Large intestine (tissue), 3 donors: ENCODE measurements at regions not wholly inside any gene's neighbourhood (a gene's known extent, or its start where the extent isn't known, plus 50 kb on each side); places are given as distances from the start of the nearest gene placed in this dataset.
"Not testable (repeated sequence)": the region's sequence is repeated elsewhere in the genome, so short reads cannot be mapped to it uniquely, and the experiment has no call there.

Experiments used
- DNase-seq, 2 donors: peaks; one replicate each; pipeline versions ENCODE4 v3.0.0 to v3.0.0-alpha.2; 2013
- H3K27ac ChIP-seq: one replicate; pipeline ENCODE4 v1.5.1; 2013; ENCODE audit warnings: low read length
- H3K27me3 ChIP-seq: 2 replicates; pipeline ENCODE4 v1.6.1; 2013; ENCODE audit warnings: low read length; ENCODE audit not compliant: control insufficient read depth, insufficient read depth
- H3K36me3 ChIP-seq: 2 replicates; pipeline ENCODE4 v1.6.1; 2013; ENCODE audit warnings: low read length; ENCODE audit not compliant: control insufficient read depth, insufficient read depth
- H3K4me1 ChIP-seq: one replicate; pipeline ENCODE4 v1.6.1; 2013; ENCODE audit warnings: low read length; ENCODE audit not compliant: control insufficient read depth, insufficient read depth
- H3K4me3 ChIP-seq: one replicate; pipeline ENCODE4 v1.5.1; 2013; ENCODE audit warnings: low read length
- H3K9me3 ChIP-seq: one replicate; pipeline ENCODE4 v1.6.1; 2013; ENCODE audit warnings: mild to moderate bottlenecking, low read depth, low read length, moderate library complexity; ENCODE audit not compliant: control insufficient read depth
- WGBS: methylation state at CpG from one replicate; pipeline ENCODE4 v1.1.5; 2013; ENCODE audit warnings: low lambda C conversion rate; ENCODE audit not compliant: insufficient coverage; 5-methylcytosine and 5-hydroxymethylcytosine counted together

DNA sequence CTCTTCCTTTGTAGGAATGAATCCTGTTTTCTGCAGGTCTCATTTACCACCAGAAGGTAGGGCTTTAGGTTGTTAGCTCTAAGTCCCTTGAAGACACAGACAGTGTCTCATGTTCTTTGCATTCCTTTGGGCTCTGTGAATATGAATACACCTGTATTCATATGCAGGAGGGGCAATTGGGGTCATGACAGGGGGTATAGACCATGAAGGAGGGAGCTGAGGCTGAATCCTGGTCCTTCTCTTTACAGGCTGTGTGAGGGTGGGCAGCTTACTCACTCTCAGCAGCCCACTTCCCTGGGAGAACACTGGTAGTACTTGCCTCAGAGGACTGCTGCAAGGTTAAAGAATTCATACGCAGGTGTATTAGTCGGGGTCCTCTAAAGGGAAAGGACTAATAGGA lies 267.2 kb upstream of the MGMT start:
- Histone ChIP-seq H3K27ac (no peak overlapping the region), H3K9me3 (no peaks in the 10 kb centered on the region), H3K27me3 (no peaks in the 10 kb centered on the region), H3K36me3 (no peaks in the 10 kb centered on the region), H3K4me3 (no peak overlapping the region), H3K4me1 (no peaks in the 10 kb centered on the region)
- DNase-seq: no peak
- WGBS: no CpG with 5 or more reads among the region's 2 CpGs

DNA sequence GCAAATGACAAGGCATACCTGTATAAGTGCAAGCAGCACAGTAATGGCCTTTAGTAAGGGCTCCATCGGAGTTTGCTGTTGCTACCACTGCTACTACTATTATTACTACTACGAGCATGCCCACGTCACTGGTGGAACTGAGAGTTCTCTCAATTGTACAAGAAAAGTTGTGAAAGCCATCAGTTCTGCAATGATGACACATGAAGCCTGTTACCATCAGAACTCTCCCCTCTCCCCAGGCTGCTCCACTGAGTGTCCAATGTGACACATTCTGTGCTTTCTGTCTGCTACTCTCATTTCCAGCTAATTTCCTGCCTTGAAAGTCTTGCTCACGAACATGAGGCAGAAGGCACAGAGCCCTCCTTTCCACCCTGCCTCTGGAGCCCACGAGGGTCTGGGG lies 263.2 kb upstream of the MGMT start:
- no peaks in the 10 kb centered on the region for H3K9me3 ChIP-seq
- H3K4me1 ChIP-seq: no peaks in the 10 kb centered on the region
- no peak for DNase-seq
- H3K36me3 ChIP-seq: no peaks in the 10 kb centered on the region
- no peak overlapping the region for H3K4me3 ChIP-seq
- no peaks in the 10 kb centered on the region for H3K27me3 ChIP-seq
- 80% methylated on average over 1 of the region's 5 CpGs for WGBS
- H3K27ac ChIP-seq: no peak overlapping the region

DNA sequence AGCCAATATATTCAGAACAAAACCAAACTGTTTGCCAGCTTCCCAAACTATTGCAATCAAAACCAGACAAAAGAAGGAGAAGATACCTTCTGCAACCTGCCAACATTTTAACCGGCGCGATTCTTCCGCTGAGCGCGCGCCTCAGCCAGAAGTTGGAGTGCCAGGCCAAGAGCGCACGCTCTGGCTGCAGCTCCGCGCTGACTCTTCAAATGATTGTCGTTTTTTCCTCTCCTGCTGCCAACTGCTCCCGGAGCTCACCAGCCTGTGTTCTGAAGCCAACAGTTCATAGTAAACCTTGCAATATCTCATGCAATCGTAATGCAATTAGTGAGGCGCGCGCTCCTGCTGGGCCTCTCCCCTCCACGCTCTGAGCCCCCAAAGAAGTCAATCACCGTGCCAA lies 259.7 kb upstream of the MGMT start:
- no peaks in the 10 kb centered on the region for H3K9me3 ChIP-seq
- H3K27ac ChIP-seq: no peak overlapping the region
- H3K36me3 ChIP-seq: no peaks in the 10 kb centered on the region
- no peaks in the 10 kb centered on the region for H3K4me1 ChIP-seq
- WGBS: no CpG with 5 or more reads among the region's 19 CpGs
- DNase-seq: no peak
- no peaks in the 10 kb centered on the region for H3K27me3 ChIP-seq
- no peak overlapping the region for H3K4me3 ChIP-seq

DNA sequence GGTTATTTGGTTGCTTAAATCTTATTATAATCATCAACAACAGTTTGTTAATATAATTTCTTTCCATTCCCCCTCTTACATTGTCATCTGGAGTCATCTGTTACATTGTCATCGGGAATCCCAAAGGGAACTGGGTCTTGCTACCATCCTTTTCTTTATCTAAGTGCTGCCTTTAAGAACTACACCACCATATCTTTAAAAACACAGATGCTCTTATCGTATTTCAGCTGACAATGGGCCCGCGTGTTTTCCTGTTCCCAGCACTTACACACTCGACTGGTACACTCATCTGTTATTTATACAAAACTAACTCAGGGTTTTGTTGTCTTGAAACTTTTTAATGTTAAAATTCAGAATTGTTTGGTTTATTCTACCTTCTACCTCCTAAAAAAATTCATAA lies 256.2 kb upstream of the MGMT start:
- no peak for DNase-seq
- 91% methylated on average over 5 of the region's 5 CpGs for WGBS
- Histone ChIP-seq H3K27me3 (no peaks in the 10 kb centered on the region), H3K36me3 (no peaks in the 10 kb centered on the region), H3K9me3 (no peaks in the 10 kb centered on the region), H3K4me1 (no peaks in the 10 kb centered on the region), H3K4me3 (no peak overlapping the region), H3K27ac (no peak overlapping the region)

DNA sequence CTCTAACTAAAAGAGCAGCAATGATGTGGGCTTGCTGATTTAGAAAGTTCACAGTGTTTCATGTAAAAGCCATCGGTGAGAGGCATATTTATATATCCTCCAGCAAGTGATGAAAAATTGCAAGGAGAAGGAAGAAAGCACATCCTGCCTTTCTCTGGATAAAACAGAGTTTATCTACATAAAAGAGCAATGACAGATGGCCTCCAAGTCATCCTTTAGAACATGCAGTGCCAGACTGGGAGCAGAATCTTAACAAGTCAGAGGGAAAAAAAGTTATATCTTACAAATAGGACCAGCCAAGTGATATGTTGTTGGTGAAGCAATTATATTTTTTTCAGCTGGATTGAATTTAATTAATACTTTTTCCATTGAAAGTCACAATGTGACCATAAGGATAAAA lies 253.8 kb upstream of the MGMT start:
- no peak overlapping the region for H3K27ac ChIP-seq
- no peaks in the 10 kb centered on the region for H3K4me1 ChIP-seq
- H3K27me3 ChIP-seq: no peaks in the 10 kb centered on the region
- H3K36me3 ChIP-seq: no peaks in the 10 kb centered on the region
- no peaks in the 10 kb centered on the region for H3K9me3 ChIP-seq
- H3K4me3 ChIP-seq: no peak overlapping the region
- no peak for DNase-seq
- WGBS: 80% methylated on average over 1 of the region's 1 CpG

DNA sequence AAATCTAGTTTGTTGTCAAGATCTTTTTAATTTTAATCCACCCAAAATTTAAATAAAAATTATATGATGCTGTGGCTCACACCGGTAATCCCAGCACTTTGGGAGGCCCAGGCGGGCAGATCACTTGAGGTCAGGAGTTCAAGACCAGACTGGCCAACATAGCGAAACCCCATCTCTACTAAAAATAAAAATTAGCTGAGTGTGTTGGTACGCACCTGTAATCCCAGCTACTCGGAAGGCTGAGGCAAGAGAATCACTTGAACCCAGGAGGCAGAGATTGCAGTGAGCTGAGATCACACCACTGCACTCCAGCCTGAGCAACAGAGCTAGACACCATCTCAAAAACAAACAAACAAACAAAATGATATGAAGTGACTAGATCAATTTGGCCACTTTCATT lies 253.0 kb upstream of the MGMT start:
- not testable (repeated sequence) for H3K27ac ChIP-seq, H3K27me3 ChIP-seq, H3K36me3 ChIP-seq, H3K9me3 ChIP-seq, H3K4me1 ChIP-seq, DNase-seq, H3K4me3 ChIP-seq
- no CpG with 5 or more reads among the region's 5 CpGs for WGBS

DNA sequence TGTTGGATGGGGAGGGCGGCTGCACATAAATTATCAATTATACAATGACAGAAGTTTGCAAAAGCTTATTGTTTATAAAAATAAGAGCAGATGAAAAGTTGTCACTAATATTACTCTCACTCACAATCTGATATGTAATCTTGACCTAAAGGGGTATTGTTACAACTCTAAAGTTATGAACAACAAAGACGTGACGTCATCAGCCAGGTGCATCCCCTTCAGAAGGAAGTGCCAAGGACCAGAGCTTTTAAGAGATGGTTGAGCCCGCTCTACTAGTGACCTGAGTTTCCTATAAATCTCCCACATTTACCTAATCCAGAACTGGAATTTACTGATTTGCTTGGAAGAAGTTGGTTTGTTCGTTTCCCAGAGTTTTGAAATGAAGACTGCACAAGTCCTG lies 247.7 kb upstream of the MGMT start:
- H3K36me3 ChIP-seq: no peaks in the 10 kb centered on the region
- no peaks in the 10 kb centered on the region for H3K27me3 ChIP-seq
- no peak for DNase-seq
- WGBS: 86% methylated on average over 1 of the region's 5 CpGs
- no peaks in the 10 kb centered on the region for H3K4me1 ChIP-seq
- H3K4me3 ChIP-seq: no peak overlapping the region
- H3K9me3 ChIP-seq: no peaks in the 10 kb centered on the region
- H3K27ac ChIP-seq: no peak overlapping the region

DNA sequence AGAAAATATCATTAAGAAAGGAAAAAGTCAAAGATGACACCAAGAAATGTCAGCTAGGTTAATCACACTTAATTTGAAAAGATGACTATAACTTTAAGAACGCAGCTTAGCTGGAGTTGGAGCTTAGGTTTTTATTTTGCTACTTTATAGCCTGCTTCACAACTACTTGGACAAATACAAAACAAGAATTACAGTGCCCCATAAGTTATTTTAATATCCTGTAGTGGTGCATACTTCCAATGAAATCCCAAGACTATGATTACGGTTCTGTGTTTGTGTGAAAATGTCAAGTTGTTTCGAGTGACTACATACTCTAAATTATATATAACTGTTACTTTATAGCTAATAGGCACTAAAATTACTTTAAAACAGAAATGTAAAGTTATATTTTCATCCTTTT lies 244.6 kb upstream of the MGMT start:
- Histone ChIP-seq H3K4me1 (no peaks in the 10 kb centered on the region), H3K27me3 (no peaks in the 10 kb centered on the region), H3K27ac (no peak overlapping the region), H3K4me3 (no peak overlapping the region), H3K36me3 (no peaks in the 10 kb centered on the region), H3K9me3 (no peaks in the 10 kb centered on the region)
- WGBS: no CpG with 5 or more reads among the region's 3 CpGs
- no peak for DNase-seq

DNA sequence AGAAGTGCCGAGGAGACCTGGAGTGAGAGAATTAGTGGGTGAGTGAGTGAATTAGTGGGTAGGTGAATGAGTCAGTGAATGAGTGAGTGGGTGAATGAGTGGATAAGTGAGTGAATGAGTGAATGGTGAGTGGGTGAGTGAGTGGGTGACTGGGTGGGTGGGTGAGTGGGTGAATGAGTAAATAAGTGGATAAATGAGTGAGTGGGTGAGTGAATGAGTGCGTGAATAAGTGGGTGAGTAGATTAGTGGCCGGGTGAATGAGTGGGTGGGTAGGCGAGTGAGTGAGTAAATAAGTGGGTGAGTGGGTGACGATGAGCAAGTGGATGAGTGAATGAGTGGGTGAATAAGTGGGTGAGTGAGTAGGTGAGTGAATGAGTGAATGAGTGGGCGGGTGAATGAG lies 243.7 kb upstream of the MGMT start:
- Histone ChIP-seq H3K27me3 (no peaks in the 10 kb centered on the region), H3K36me3 (no peaks in the 10 kb centered on the region), H3K9me3 (no peaks in the 10 kb centered on the region), H3K4me3 (no peak overlapping the region), H3K4me1 (no peaks in the 10 kb centered on the region), H3K27ac (no peak overlapping the region)
- WGBS: 89% methylated on average over 3 of the region's 6 CpGs
- no peak for DNase-seq

DNA sequence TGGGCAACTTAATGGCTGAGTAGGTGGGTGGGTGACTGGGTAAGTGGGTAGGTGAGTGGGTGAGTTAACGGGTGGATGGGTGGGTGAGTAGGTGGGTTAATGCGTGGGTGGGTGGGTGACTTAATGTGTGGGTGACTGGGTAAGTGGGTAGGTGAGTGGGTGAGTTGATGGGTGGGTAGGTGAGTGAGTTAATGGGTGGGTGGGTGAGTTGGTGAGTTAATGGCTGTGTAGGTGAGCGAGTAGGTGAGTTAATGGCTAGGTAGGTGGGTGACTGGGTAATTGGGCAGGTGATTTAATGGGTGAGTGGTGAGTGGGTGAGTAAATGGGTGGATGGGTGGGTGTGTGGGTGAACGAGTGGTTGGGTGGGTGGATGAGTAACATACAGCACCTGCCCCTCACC lies 243.0 kb upstream of the MGMT start:
- Histone ChIP-seq H3K27me3 (no peaks in the 10 kb centered on the region), H3K27ac (no peak overlapping the region), H3K36me3 (no peaks in the 10 kb centered on the region), H3K4me3 (no peak overlapping the region), H3K4me1 (no peaks in the 10 kb centered on the region), H3K9me3 (no peaks in the 10 kb centered on the region)
- no peak for DNase-seq
- no CpG with 5 or more reads among the region's 4 CpGs for WGBS

DNA sequence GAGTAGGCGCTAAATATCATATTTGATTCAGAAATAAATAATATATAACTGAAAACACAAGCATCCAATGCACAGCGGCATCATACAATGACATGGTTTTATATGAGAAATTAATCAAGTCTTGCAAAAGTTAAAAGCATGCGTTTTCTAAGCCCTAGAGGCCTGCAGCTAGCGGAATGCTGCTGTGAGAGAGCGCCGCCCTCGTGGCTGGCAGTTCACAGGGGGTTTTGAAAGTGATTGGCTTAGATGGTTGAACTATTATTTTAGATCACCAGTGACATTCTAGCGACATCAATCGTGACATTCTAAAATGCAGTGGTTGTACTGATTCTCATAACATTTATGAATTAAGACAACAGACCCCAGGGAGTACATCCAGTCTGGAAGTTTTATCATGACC lies 235.2 kb upstream of the MGMT start:
- no peaks in the 10 kb centered on the region for H3K4me1 ChIP-seq
- H3K27me3 ChIP-seq: no peaks in the 10 kb centered on the region
- H3K27ac ChIP-seq: no peak overlapping the region
- no peak for DNase-seq
- H3K4me3 ChIP-seq: no peak overlapping the region
- no peaks in the 10 kb centered on the region for H3K9me3 ChIP-seq
- no CpG with 5 or more reads among the region's 9 CpGs for WGBS
- H3K36me3 ChIP-seq: no peaks in the 10 kb centered on the region
